ENCODE measurements at regions not wholly inside any gene's neighbourhood (a gene's known extent, or its start where the extent isn't known, plus 50 kb on each side); places are given as distances from the start of the nearest gene placed in this dataset.

GRCh38 chr9:134526584-134527477 is 114.8 kb upstream of the COL5A1 start:
- no peak for TF ChIP-seq CTCF (IDR thresholded peaks at IDR 0.05)
- no peak for TF ChIP-seq POLR2A (IDR thresholded peaks at IDR 0.05)

Data from uterus (tissue), 2 donors.